HG02759 (cell line): ENCODE measurements at regions not wholly inside any gene's neighbourhood (a gene's known extent, or its start where the extent isn't known, plus 50 kb on each side); places are given as distances from the start of the nearest gene placed in this dataset.
A peak's percentile ranks its signal among the peaks of the same experiment; 100 is the strongest.
"Not testable (repeated sequence)": the region's sequence is repeated elsewhere in the genome, so short reads cannot be mapped to it uniquely, and the experiment has no call there.

Experiments
- ATAC-seq: cut with Tn5 transposase; IDR thresholded peaks from one replicate; pipeline ENCODE4 v1.9.1; 2021; ENCODE audit warnings: mild to moderate bottlenecking, moderate library complexity; ENCODE audit not compliant: unreplicated experiment

DNA sequence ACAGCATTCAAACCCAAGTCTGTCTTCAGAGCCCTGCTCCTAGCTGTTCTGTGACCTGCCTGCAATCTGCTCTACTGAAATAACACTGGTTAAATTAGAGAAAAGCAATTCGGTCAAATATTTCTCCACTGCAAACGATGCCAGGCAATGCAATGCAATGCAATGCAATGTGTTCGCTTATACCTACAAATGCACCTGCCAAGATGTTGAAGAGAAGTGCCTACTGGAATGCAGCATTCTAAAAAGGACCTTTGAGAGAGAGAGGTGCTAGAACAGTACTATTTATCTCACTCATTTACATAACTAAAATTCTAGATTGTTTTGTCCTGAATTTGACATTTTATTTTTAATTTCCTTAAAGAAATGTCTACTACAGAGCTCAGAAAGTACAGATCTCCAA, 157.3 kb upstream of the CDK1 start:
- ATAC-seq = no peak

GRCh38 chr10:60618861-60619260, 159.4 kb upstream of the CDK1 start:
- ATAC-seq = no peak

- no peak for ATAC-seq
These were observed 162.7 kb upstream of the CDK1 start for GRCh38 chr10:60615541-60615940.

GRCh38 chr10:60614363-60614762, 163.9 kb upstream of the CDK1 start:
- no peak for ATAC-seq

GRCh38 chr10:60613434-60613833, 164.8 kb upstream of the CDK1 start:
- no peak for ATAC-seq

DNA sequence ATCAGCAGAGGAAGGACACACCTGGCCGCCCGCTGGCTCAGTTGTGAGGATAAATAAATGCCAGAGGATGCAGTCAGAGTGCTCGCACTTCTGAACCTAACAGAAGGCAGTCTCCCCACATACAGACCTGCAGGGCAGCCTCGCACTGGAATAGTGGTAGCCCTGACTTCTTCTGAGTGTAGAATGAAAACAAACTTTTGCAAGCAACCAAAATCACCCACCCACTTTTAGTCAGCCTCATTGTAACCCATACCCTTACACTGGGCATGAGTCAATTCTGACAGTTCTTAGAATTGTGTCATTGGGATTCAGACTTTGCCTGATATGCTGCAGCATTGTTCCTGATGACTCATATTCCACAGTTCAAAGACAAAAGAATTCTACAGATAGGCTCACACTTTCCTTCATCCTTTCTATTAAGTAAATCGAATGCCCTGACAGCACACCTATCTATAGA, 167.0 kb upstream of the CDK1 start:
- ATAC-seq = no peak

DNA sequence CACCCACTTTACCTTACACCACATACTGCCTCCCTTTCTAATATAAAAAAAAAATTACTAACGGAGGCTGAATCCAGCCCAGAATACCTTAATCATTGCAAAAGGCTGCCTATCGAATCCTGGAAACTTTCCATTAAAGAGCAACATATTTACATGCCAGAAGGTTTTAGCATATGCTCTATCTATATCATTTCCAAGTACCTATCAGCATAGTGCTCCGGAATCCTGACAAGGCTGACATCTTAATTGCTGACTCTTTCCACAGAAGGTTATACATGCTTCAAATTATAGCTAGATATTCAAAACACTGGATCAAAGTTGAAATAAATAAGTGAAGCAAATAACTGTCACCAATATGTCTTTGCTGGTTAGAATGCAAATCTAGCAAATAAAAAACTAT, 170.9 kb upstream of the CDK1 start:
- ATAC-seq = no peak

- ATAC-seq = no peak
These were observed 171.8 kb upstream of the CDK1 start for GRCh38 chr10:60606343-60607080.

DNA sequence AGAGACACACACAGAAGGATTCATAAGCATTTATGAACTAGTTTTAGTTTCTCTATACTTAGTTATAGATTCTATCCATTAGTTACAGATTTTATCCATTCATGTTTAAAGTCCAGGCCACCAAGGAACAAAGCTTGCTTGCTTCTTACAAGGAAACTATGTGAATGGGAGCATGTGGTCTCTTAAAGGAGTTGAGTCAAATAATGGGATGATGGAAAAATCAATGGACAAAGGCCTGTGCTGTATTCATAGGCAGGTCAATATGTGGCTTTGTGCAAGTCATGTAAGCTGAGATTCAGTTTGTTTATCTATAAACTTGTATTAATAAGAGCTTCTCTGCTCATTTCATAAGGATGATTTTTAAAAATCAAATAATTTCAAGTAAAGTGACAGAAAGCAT, 172.8 kb upstream of the CDK1 start:
- ATAC-seq = no peak

DNA sequence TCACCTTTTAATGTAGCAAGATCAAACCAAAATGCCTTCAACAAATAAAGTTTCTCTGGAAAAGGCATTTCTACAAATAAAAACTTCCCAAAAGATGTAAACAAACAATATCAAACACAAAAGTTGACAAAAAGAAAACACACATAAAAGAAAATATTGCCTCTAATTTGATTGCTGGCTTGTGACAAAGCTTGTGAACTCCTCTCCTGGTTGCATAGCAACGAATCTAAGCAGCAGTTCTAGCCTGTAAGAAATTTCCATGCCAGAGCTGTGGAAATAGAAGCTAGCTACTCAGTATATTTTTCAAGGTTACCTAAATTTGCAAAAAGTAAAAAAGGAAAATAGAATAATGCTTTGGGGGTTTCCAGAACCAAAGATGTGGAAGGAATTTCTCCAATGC, 173.9 kb upstream of the CDK1 start:
- no peak for ATAC-seq

DNA sequence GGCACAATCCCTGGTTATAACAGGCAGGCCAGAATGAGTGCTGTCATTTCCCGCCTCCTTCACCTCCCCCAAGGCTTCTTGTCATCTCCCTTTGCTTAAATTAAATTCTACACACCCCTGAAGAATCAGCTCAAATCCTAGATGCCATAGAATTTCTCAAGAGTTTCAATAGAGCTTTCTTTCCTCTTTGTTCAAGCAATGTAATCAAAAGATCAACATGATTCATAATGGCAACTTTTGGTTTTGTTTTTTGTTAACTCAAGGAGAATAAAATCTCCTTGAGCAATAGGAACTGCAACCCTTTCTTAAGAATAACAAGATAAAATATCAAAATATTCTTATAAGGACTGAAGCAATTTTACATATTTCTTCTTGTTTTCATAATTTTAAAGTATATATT, 180.8 kb upstream of the CDK1 start:
- ATAC-seq = no peak

- ATAC-seq = no peak
These were observed 182.4 kb upstream of the CDK1 start for GRCh38 chr10:60595852-60596251.

DNA sequence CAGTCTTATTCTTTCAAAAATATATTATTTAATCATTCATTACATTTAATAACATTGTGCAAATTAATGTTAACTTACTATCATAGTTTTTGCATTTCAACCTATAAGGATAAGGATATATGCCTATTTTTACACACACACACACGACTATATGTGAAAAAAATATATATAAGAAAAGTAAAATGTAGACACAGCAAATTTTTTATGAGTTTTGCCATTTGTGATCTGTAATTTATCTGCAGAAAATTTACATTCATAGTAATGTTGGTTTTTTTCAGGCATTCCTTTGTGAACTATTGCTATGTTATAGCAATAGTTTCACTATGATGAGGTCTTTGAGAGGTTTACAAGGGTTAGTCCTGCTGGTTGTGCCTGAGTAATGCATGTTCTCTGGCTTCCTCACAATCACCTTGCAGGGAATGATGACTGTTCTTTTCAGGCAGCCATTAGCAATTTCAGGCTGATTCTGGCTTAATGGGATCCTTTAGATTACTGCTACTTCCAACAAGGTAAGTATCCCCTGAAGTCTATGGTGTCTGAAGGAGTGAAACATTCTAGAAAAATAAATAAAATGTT, 183.7 kb upstream of the CDK1 start:
- ATAC-seq = no peak

DNA sequence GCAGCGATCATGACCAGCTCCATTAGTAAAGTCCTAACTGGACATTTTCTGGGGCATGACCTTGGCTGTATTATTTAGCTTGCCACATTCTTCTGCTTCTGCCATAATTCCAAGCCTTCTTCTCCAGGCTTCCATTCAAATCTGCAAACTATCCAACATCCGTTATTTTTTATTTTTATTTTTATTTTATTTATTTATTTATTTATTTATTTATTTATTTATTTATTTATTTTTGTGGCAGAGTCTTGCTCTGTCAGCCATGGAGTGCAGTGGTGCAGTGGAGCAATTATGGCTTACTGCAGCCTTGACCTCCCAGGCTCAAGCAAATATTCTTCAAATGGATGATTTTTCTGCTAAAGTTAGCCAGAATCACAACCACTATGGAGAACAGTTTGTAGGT, 187.2 kb upstream of the CDK1 start:
- ATAC-seq = no peak

DNA sequence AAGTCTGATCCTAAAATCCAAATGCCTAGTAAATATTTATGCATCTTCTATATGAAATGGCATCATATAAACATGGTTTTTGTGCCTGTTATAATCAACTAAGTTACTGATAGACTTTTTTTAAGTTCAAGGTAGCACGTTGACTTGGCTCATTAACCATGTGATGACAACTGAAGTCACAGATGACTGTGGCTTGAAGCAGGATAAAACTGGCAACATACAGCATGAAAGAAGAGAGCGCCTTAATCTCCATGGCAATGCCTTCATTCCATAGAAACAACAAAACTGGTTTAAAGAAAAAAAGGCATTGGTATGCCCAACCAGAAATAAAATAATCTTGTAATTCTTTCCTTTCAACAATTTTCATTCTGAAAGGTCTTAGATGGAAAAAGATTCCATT, 188.9 kb upstream of the CDK1 start:
- no peak for ATAC-seq

GRCh38 chr10:60581782-60582181, 192.1 kb upstream of the ANK3 start:
- ATAC-seq = not testable (repeated sequence)

DNA sequence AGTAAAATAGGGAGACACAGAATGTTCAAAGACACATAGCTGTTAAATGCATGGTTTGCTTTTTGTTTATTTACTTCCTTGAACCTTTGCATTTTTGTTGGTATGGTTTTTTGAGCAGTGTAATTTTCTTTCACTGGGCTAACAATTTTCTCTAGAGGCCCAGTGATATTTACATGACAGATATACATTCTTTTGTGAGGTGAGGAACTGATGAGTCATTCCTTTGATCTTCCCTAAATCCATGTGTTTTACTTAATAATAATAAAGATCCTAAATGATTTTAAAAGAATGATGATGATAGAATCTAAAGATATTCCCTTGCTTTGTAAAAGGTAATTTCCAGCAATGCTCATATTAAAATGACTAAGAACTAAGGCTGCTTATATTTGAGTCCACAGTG, 188.5 kb upstream of the ANK3 start:
- ATAC-seq = no peak

DNA sequence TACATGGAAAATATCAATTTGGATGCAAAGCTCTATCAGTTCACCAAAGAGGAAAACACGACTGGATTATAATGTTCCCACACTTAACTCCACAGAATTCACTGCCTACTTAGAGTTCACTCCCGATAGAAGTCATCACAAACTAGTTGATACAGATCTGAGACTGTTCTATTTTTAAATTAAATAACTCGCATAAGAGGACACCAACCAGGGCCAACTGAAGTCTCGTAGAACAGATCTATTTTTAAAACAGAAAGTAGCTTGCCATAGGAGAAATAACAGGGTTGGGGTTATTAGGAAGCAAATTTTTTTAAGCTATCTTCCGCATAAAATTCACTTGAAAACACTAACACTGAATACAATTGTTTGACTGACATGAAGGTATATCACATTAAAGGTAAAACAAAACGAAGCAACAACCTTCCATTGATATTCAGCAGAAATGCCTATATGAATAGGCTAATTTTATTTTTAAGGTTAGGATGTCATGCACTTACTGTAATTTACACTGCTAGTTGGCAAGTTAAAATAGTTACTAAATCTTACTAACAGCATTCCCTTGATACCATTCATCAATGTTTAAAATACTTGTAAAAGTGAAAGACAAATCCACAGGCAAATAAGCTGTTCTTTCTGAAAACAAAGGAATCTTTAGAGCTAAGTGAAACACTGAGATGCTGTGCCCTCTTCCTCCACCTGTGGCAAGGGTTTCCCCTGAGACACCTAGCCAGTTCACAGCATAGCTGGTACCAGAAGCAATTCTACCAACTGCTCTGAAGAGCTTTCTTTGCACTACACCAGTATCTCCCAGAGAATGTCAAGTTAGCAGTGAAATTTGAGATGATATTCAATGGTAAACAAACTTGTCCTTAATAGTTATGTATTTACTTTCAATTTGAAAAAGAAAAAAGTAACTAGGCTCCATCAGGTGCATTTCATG, 186.7 kb upstream of the ANK3 start:
- no peak for ATAC-seq

DNA sequence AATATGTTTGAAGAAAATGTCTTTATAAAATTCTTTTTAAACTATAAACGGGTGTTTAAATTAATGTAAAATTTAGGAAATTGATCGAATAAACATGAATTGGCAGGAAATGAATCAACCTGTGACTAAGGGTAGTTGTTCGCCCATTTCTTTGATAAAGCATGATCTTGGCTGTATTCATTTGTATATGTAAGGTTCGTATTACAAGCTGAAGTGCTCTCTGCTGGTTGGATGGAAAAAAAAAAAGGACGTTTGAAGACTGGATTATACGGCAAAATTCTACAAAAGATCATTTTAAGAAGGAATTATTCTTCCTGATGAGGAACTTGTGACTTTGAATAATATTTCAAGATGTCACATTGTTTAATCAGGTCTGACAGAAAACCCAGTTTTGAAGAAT, 185.4 kb upstream of the ANK3 start:
- no peak for ATAC-seq

- no peak for ATAC-seq
These were observed 184.7 kb upstream of the ANK3 start for GRCh38 chr10:60574388-60574787.

GRCh38 chr10:60573336-60573735, 183.7 kb upstream of the ANK3 start:
- ATAC-seq = peak; percentile 52
